Endothelial cell of umbilical vein (primary cell): ENCODE measurements at regions not wholly inside any gene's neighbourhood (a gene's known extent, or its start where the extent isn't known, plus 50 kb on each side); places are given as distances from the start of the nearest gene placed in this dataset.

Source experiments
- EZH2 ChIP-seq: IDR thresholded peaks from 2 replicates; pipeline ENCODE4 v1.6.1; 2012; ENCODE audit warnings: borderline replicate concordance, low read depth, mild to moderate bottlenecking, moderate library complexity, low read length, inconsistent platforms; ENCODE audit not compliant: severe bottlenecking
- POLR2A ChIP-seq: IDR thresholded peaks from 2 replicates; pipeline ENCODE4 v1.6.1; 2012; ENCODE audit warnings: low read depth, mild to moderate bottlenecking, control low read depth, low read length
- TF ChIP-seq, protein P1 (sequence below), 2 donors: IDR thresholded peaks; 1 replicate in 1 of 2; 2 replicates in 1 of 2; pipeline ENCODE4 v1.5.1; 2011; ENCODE audit warnings: low read length in 2 of 2, mild to moderate bottlenecking in 2 of 2, moderate library complexity in 2 of 2, control low read depth in 1 of 2, inconsistent platforms in 1 of 2, low read depth in 1 of 2; ENCODE audit not compliant: insufficient read depth in 1 of 2; ENCODE audit errors: extremely low read depth in 1 of 2

DNA sequence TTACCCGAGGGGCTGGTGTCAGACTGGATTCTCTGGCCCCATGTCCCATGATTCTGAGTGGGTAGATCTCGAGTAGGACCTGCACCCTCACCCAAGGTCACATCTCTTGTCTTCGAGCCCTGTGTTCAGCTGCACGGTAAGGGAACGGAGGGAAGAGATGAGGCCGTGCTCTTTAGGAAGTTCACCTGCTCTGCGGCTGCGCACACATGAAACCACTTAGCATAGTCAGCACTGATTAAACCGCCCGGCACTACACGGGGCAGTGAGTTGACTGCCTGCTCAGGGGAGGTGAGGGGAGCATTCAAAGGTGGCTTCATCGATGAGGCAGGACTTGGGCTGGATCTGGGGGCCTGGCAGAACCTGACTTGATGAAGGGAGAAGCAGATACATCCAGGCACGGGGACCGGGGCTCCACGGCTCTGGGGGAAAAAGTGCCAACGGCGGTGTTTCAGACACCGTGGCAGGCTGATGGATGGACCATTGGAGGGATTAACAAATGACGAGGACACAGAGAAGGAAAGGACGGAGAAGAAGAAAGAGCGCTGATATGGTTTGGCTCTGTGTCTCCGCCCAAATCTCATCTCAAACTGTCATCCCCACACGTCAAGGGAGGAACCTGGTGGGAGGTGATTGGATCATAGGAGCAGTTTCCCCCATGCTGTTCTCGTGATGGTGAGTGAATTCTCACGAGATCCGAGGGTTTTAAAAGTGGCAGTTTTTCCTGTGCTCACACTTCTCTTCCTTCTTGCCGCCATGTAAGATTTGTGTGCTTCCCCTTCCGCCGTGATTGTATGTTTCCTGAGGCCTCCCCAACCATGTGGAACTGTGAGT, 248.6 kb downstream of the CYP26B1 start:
- TF ChIP-seq, protein P1, sequence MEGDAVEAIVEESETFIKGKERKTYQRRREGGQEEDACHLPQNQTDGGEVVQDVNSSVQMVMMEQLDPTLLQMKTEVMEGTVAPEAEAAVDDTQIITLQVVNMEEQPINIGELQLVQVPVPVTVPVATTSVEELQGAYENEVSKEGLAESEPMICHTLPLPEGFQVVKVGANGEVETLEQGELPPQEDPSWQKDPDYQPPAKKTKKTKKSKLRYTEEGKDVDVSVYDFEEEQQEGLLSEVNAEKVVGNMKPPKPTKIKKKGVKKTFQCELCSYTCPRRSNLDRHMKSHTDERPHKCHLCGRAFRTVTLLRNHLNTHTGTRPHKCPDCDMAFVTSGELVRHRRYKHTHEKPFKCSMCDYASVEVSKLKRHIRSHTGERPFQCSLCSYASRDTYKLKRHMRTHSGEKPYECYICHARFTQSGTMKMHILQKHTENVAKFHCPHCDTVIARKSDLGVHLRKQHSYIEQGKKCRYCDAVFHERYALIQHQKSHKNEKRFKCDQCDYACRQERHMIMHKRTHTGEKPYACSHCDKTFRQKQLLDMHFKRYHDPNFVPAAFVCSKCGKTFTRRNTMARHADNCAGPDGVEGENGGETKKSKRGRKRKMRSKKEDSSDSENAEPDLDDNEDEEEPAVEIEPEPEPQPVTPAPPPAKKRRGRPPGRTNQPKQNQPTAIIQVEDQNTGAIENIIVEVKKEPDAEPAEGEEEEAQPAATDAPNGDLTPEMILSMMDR (IDR thresholded peaks at IDR 0.05; ENCODE audit: extremely low read depth in 1 of 2, insufficient read depth in 1 of 2, low read depth in 1 of 2, low read length in 2 of 2): no peak
- TF ChIP-seq EZH2: no peak
- TF ChIP-seq POLR2A: no peak
